ENCODE measurements at regions not wholly inside any gene's neighbourhood (a gene's known extent, or its start where the extent isn't known, plus 50 kb on each side); places are given as distances from the start of the nearest gene placed in this dataset.
A peak's percentile ranks its signal among the peaks of the same experiment; 100 is the strongest.

DNA sequence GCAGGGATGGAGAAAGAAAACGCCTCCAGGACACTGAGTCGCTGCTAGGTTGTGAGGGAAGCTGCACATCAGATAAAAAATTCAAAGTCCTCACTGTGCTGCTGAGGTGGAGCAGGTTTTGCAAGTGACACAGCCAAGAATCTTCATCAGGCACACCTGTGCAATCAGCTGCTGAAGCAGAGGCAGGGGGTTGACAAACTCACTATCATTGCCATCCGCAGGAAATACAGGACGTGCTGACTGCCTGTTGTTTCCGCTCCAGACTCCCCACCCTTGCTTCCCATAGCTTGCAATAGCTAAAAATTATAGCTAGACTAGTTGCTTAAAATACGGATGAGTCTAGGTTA is 147.8 kb upstream of the FHL2 start:
- H3K27ac Mint-ChIP-seq (ENCODE audit: unreplicated experiment), result no peak overlapping the region
- Histone ChIP-seq H3K4me3 (ENCODE audit: low read depth, low read length) (no peak overlapping the region), H3K9me3 (no peaks in the 10 kb centered on the region), H3K27me3 (replicated peaks; ENCODE audit: control insufficient read depth, insufficient read depth, low read length) (no peaks in the 10 kb centered on the region), H3K36me3 (ENCODE audit: control insufficient read depth, insufficient read depth, low read length) (no peaks in the 10 kb centered on the region), H3K4me1 (peaks cover 3% of the 10 kb centered on the region; the same call in 1 of the 2 replicates)
- peaks cover 8% of the 10 kb centered on the region for H3K4me1 Mint-ChIP-seq (ENCODE audit: low read depth, unreplicated experiment)
- no peak overlapping the region for H3K4me3 Mint-ChIP-seq (ENCODE audit: unreplicated experiment)
- H3K36me3 Mint-ChIP-seq (ENCODE audit: insufficient read depth, unreplicated experiment), result no peaks in the 10 kb centered on the region
- CTCF ChIA-PET, result no interaction called here
- H3K9me3 Mint-ChIP-seq (ENCODE audit: unreplicated experiment), result no peaks in the 10 kb centered on the region
- POLR2A ChIA-PET, result no interaction called here
- TF ChIP-seq, protein P1, sequence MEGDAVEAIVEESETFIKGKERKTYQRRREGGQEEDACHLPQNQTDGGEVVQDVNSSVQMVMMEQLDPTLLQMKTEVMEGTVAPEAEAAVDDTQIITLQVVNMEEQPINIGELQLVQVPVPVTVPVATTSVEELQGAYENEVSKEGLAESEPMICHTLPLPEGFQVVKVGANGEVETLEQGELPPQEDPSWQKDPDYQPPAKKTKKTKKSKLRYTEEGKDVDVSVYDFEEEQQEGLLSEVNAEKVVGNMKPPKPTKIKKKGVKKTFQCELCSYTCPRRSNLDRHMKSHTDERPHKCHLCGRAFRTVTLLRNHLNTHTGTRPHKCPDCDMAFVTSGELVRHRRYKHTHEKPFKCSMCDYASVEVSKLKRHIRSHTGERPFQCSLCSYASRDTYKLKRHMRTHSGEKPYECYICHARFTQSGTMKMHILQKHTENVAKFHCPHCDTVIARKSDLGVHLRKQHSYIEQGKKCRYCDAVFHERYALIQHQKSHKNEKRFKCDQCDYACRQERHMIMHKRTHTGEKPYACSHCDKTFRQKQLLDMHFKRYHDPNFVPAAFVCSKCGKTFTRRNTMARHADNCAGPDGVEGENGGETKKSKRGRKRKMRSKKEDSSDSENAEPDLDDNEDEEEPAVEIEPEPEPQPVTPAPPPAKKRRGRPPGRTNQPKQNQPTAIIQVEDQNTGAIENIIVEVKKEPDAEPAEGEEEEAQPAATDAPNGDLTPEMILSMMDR (IDR thresholded peaks at IDR 0.05; ENCODE audit: insufficient read depth in 1 of 2, low read depth in 1 of 2, low read length in 1 of 2, severe bottlenecking in 1 of 2, unreplicated experiment in 1 of 2), result no peak
- no TSS peak for BruUV-seq (replicated peaks)
- H3K27me3 Mint-ChIP-seq (ENCODE audit: insufficient read depth, unreplicated experiment), result no peaks in the 10 kb centered on the region
- no peak for DNase-seq
- intact Hi-C loops (cut with micrococcal nuclease; ENCODE audit: unreplicated experiment), result no loop called here

DNA sequence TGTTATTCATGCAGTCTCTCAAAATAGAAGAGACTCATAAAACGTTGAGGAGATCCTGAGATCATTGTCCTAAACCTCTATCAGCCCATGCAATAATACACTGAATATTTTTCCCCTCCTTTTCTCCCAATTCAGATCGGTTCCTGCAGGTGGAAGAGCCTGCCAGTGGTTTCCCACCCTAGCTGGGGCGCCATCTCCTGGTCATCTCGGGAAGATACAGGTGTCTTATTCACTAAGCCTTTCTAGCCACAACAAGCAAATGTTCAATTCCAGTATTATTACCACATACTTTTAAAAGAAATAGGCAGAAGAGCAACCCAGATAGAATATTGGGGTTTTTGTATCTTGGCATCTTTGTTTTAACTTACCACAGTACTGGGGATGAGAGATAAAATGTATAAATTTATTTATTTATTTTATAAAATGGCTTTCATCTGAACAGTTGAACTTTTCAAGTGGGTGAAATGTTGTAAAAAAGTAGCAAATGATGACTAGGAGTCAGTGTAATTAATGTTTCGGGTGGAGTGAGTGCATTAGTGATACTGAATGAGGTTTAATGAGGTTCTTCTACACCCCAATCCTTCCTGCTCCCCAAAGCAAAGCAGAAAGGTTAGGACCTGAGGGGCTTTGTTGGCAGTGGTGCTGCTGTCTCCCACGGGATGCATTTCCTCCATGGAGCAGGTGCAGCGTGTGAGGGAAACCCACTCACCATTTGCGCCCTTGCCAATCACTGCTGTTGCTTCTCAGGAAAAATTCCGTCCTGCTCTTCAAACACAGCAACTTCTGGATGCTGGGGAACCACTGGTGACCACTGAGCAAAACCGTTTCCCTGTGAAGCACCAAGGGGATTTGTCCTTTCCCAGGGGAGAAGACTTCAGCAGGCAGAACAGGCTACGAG is 147.1 kb upstream of the FHL2 start:
- Mint-ChIP-seq H3K4me3 (ENCODE audit: unreplicated experiment) (no peak overlapping the region), H3K27me3 (ENCODE audit: insufficient read depth, unreplicated experiment) (no peaks in the 10 kb centered on the region), H3K36me3 (ENCODE audit: insufficient read depth, unreplicated experiment) (no peaks in the 10 kb centered on the region), H3K4me1 (ENCODE audit: low read depth, unreplicated experiment) (peaks cover 9% of the 10 kb centered on the region), H3K27ac (ENCODE audit: unreplicated experiment) (no peak overlapping the region), H3K9me3 (ENCODE audit: unreplicated experiment) (no peaks in the 10 kb centered on the region)
- ChIA-PET POLR2A (no interaction called here), CTCF (no interaction called here)
- no peaks in the 10 kb centered on the region for H3K9me3 ChIP-seq
- DNase-seq, result peak; percentile 70 to 80
- peaks cover 3% of the 10 kb centered on the region; the same call in 1 of the 2 replicates for H3K4me1 ChIP-seq
- BruUV-seq (replicated peaks), result no TSS peak
- intact Hi-C loops (cut with micrococcal nuclease; ENCODE audit: unreplicated experiment), result loop anchor here (1.0 kb wide), 2 partner anchors 176 to 201 kb away; no protein-coding TSS in a partner anchor
- H3K27me3 ChIP-seq (replicated peaks; ENCODE audit: control insufficient read depth, insufficient read depth, low read length), result no peaks in the 10 kb centered on the region
- TF ChIP-seq, protein P1 (IDR thresholded peaks at IDR 0.05; ENCODE audit: insufficient read depth in 1 of 2, low read depth in 1 of 2, low read length in 1 of 2, severe bottlenecking in 1 of 2, unreplicated experiment in 1 of 2), result peak; percentile 75 to 93
- H3K36me3 ChIP-seq (ENCODE audit: control insufficient read depth, insufficient read depth, low read length), result no peaks in the 10 kb centered on the region
- no peak overlapping the region for H3K4me3 ChIP-seq (ENCODE audit: low read depth, low read length)

DNA sequence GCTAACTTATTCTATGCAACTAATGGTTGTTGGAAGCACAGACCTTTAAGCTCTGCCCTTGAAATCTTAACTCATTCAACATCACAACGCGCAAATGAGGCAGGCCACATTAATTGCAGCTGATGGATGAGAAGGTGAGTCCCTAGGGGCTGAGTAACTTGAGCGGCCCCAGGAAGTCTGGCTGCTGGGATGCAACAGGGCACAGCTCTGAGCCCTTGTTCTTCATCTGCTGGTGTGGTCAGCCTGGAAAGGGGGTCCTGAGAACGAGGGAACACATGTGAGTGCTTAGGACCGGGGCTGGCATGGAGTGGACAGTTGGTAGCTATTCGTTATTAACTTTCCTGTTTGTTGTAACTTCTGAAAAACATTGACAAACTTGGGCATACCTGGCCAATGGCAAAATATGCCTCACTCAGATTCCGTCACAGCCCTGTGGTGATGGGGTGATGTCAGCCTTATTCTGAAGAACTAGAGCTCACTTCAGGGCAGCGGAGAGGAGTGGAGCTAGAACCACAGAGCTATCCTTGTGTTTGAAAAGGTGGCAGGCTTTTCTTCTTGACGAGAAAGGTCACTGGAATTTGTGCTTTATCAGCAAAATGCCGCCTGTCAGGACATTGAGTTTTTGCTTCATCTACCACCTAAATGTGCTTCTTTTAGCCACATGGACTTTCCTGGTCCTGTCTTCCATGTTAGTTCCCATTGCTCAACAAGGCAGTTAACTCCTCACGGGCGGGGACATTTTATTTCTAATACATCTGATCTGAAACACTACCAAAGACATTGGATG is 145.9 kb upstream of the FHL2 start:
- no peaks in the 10 kb centered on the region for H3K27me3 Mint-ChIP-seq (ENCODE audit: insufficient read depth, unreplicated experiment)
- H3K9me3 ChIP-seq, result no peaks in the 10 kb centered on the region
- H3K4me3 Mint-ChIP-seq (ENCODE audit: unreplicated experiment), result no peak overlapping the region
- TF ChIP-seq, protein P1 (IDR thresholded peaks at IDR 0.05; ENCODE audit: insufficient read depth in 1 of 2, low read depth in 1 of 2, low read length in 1 of 2, severe bottlenecking in 1 of 2, unreplicated experiment in 1 of 2), result no peak
- no peaks in the 10 kb centered on the region for H3K36me3 Mint-ChIP-seq (ENCODE audit: insufficient read depth, unreplicated experiment)
- no peaks in the 10 kb centered on the region for H3K9me3 Mint-ChIP-seq (ENCODE audit: unreplicated experiment)
- intact Hi-C loops (cut with micrococcal nuclease; ENCODE audit: unreplicated experiment), result loop anchor here (1.0 kb wide), 2 partner anchors 174 to 199 kb away; no protein-coding TSS in a partner anchor
- ChIA-PET CTCF (no interaction called here), POLR2A (no interaction called here)
- no TSS peak for BruUV-seq (replicated peaks)
- H3K27ac Mint-ChIP-seq (ENCODE audit: unreplicated experiment), result no peak overlapping the region
- no peaks in the 10 kb centered on the region for H3K27me3 ChIP-seq (replicated peaks; ENCODE audit: control insufficient read depth, insufficient read depth, low read length)
- no peak overlapping the region for H3K4me3 ChIP-seq (ENCODE audit: low read depth, low read length)
- H3K4me1 ChIP-seq, result peaks cover 3% of the 10 kb centered on the region; the same call in 1 of the 2 replicates
- no peak for DNase-seq
- H3K36me3 ChIP-seq (ENCODE audit: control insufficient read depth, insufficient read depth, low read length), result no peaks in the 10 kb centered on the region
- H3K4me1 Mint-ChIP-seq (ENCODE audit: low read depth, unreplicated experiment), result peaks cover 9% of the 10 kb centered on the region
